Mesenchymal stem cell (in vitro differentiated cells and primary cell): ENCODE measurements at regions not wholly inside any gene's neighbourhood (a gene's known extent, or its start where the extent isn't known, plus 50 kb on each side); places are given as distances from the start of the nearest gene placed in this dataset.
"Not testable (repeated sequence)": the region's sequence is repeated elsewhere in the genome, so short reads cannot be mapped to it uniquely, and the experiment has no call there.

Source experiments
- DNase-seq: peaks from one replicate; pipeline ENCODE4 v3.0.0-alpha.2; 2013
- H2AFZ ChIP-seq: one replicate; pipeline ENCODE4 v1.6.1; 2013; ENCODE audit warnings: low read depth, mild to moderate bottlenecking, control low read depth, inconsistent platforms, low read length, moderate library complexity
- H2AK5ac ChIP-seq: 2 replicates; pipeline ENCODE4 v1.6.1; 2013; ENCODE audit warnings: low read length, moderate library complexity, mild to moderate bottlenecking, inconsistent platforms; ENCODE audit not compliant: severe bottlenecking
- H2BK120ac ChIP-seq: one replicate; pipeline ENCODE4 v1.6.1; 2013; ENCODE audit warnings: low read depth, mild to moderate bottlenecking, inconsistent platforms, low read length, moderate library complexity
- H2BK12ac ChIP-seq, 2 experiments: one replicate each; pipeline ENCODE4 v1.6.1; 2013; ENCODE audit warnings: inconsistent platforms in 2 of 2, low read length in 2 of 2, mild to moderate bottlenecking in 2 of 2, moderate library complexity in 2 of 2, control low read depth in 1 of 2
- H2BK15ac ChIP-seq: one replicate; pipeline ENCODE4 v1.6.1; 2013; ENCODE audit warnings: mild to moderate bottlenecking, low read depth, inconsistent platforms; ENCODE audit not compliant: poor library complexity, severe bottlenecking
- H2BK5ac ChIP-seq: 2 replicates; pipeline ENCODE4 v1.6.1; 2013; ENCODE audit warnings: low read depth, mild to moderate bottlenecking, low read length, control low read depth, inconsistent platforms; ENCODE audit not compliant: poor library complexity, severe bottlenecking
- H3K14ac ChIP-seq, 2 experiments: one replicate each; pipeline ENCODE4 v1.6.1; 2013; ENCODE audit warnings: inconsistent platforms in 2 of 2, low read length in 2 of 2, control low read depth in 1 of 2, mild to moderate bottlenecking in 1 of 2, moderate library complexity in 1 of 2
- H3K18ac ChIP-seq, 2 experiments: one replicate each; pipeline ENCODE4 v1.6.1; 2013; ENCODE audit warnings: inconsistent platforms in 2 of 2, low read length in 2 of 2, control low read depth in 1 of 2, low read depth in 1 of 2, mild to moderate bottlenecking in 1 of 2
- H3K23ac ChIP-seq, 2 experiments: one replicate each; pipeline ENCODE4 v1.6.1; 2013; ENCODE audit warnings: inconsistent platforms in 2 of 2, low read length in 2 of 2, mild to moderate bottlenecking in 2 of 2, moderate library complexity in 2 of 2, control low read depth in 1 of 2
- H3K27ac ChIP-seq: 2 replicates; pipeline ENCODE4 v1.5.1; 2013; ENCODE audit warnings: mild to moderate bottlenecking, moderate library complexity, low read length, control low read depth, inconsistent platforms; ENCODE audit not compliant: poor library complexity, severe bottlenecking
- H3K27me3 ChIP-seq, 2 experiments: 2 replicates each; pipeline versions ENCODE4 v1.6.1 to v1.7.0; 2013; ENCODE audit warnings: low read length in 2 of 2, mild to moderate bottlenecking in 2 of 2, moderate library complexity in 2 of 2, control low read depth in 1 of 2, inconsistent platforms in 1 of 2; ENCODE audit not compliant: control insufficient read depth in 1 of 2, insufficient read depth in 1 of 2
- H3K36me3 ChIP-seq, 2 experiments: 2 replicates each; pipeline versions ENCODE4 v1.6.1 to v1.7.0; 2013; ENCODE audit warnings: low read length in 2 of 2, control low read depth in 1 of 2, inconsistent platforms in 1 of 2, low read depth in 1 of 2, mild to moderate bottlenecking in 1 of 2; ENCODE audit not compliant: insufficient read depth in 2 of 2, control insufficient read depth in 1 of 2
- H3K4ac ChIP-seq, 2 experiments: one replicate each; pipeline ENCODE4 v1.6.1; 2013; ENCODE audit warnings: inconsistent platforms in 2 of 2, low read length in 2 of 2, mild to moderate bottlenecking in 2 of 2, moderate library complexity in 2 of 2, control low read depth in 1 of 2, low read depth in 1 of 2
- H3K4me1 ChIP-seq: 2 replicates; pipeline ENCODE4 v1.6.1; 2013; ENCODE audit warnings: low read depth, low read length, control low read depth; ENCODE audit not compliant: control insufficient read depth, insufficient read depth
- H3K4me2 ChIP-seq: 2 replicates; pipeline ENCODE4 v1.6.1; 2013; ENCODE audit warnings: low read length, mild to moderate bottlenecking, inconsistent platforms; ENCODE audit not compliant: poor library complexity, severe bottlenecking
- H3K4me3 ChIP-seq, 2 experiments: 2 replicates each; pipeline versions ENCODE4 v1.5.1 to v1.7.0; 2013; ENCODE audit warnings: low read length in 2 of 2, mild to moderate bottlenecking in 2 of 2, control low read depth in 1 of 2, low read depth in 1 of 2; ENCODE audit not compliant: insufficient read depth in 1 of 2
- H3K79me1 ChIP-seq: replicated peaks from 2 replicates; pipeline ENCODE4 v1.6.1; 2013; ENCODE audit warnings: mild to moderate bottlenecking, control low read depth, low read length, inconsistent platforms; ENCODE audit not compliant: poor library complexity, severe bottlenecking
- H3K9ac ChIP-seq: 2 replicates; pipeline ENCODE4 v1.7.0; 2013; ENCODE audit warnings: mild to moderate bottlenecking, low read length, moderate library complexity
- H3K9me3 ChIP-seq: 2 replicates; pipeline ENCODE4 v1.7.0; 2013; ENCODE audit warnings: mild to moderate bottlenecking, low read length; ENCODE audit not compliant: control insufficient read depth
- H4K8ac ChIP-seq: one replicate; pipeline ENCODE4 v1.6.1; 2013; ENCODE audit warnings: inconsistent platforms, mild to moderate bottlenecking, low read length, moderate library complexity
- H4K91ac ChIP-seq: one replicate; pipeline ENCODE4 v1.6.1; 2013; ENCODE audit warnings: mild to moderate bottlenecking, low read length, inconsistent platforms
- WGBS: methylation state at CpG from one replicate; pipeline ENCODE4 v1.1.7; 2013; ENCODE audit warnings: mixed read lengths; 5-methylcytosine and 5-hydroxymethylcytosine counted together

DNA sequence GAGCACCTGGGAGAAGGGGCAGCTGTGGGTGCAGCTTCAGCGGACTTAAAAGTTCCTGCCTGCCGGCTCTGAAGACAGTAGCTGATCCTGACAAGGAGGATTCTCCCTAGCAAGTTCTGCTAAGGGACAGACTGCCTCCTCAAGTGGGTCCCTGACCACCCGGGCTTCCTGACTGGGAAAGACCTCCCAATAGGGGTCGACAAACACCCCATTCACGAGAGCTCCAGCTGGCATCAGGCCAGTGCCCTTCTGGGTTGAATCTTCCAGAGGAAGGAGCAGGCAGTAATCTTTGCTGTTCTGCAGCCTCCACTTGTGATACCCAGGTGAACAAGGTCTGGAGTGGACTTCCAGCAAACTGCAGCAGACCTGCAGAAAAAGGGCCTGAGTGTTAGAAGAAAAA, 632.9 kb downstream of the CCDC85A start:
- no peak overlapping the region for H2AK5ac ChIP-seq
- no peak overlapping the region for H3K9ac ChIP-seq
- WGBS = 75% methylated on average over 5 of the region's 5 CpGs
- H3K27ac ChIP-seq = no peak overlapping the region
- no peak overlapping the region for H4K8ac ChIP-seq
- no peak overlapping the region for H3K14ac ChIP-seq
- no peak overlapping the region for H2BK12ac ChIP-seq
- no peak overlapping the region for H3K4me2 ChIP-seq
- no peak overlapping the region for H2BK5ac ChIP-seq
- no peaks in the 10 kb centered on the region for H3K36me3 ChIP-seq
- peaks cover 9% of the 10 kb centered on the region for H3K9me3 ChIP-seq
- H3K27me3 ChIP-seq = no peaks in the 10 kb centered on the region
- H3K4me3 ChIP-seq = no peak overlapping the region
- DNase-seq = no peak
- H2AFZ ChIP-seq = no peak overlapping the region
- H3K23ac ChIP-seq = no peak overlapping the region
- H3K79me1 ChIP-seq = no peaks in the 10 kb centered on the region
- H2BK15ac ChIP-seq = no peak overlapping the region
- no peaks in the 10 kb centered on the region for H3K4me1 ChIP-seq
- H3K18ac ChIP-seq = no peak overlapping the region
- no peak overlapping the region for H2BK120ac ChIP-seq
- no peak overlapping the region for H3K4ac ChIP-seq
- no peak overlapping the region for H4K91ac ChIP-seq

GRCh38 chr2:56831780-56832179, 648.0 kb downstream of the CCDC85A start:
- no peak overlapping the region for H2BK120ac ChIP-seq
- DNase-seq = no peak
- H3K4me2 ChIP-seq = no peak overlapping the region
- H4K8ac ChIP-seq = no peak overlapping the region
- no peak overlapping the region for H3K9ac ChIP-seq
- H3K27ac ChIP-seq = no peak overlapping the region
- H3K9me3 ChIP-seq = no peaks in the 10 kb centered on the region
- H3K18ac ChIP-seq = no peak overlapping the region
- H2BK5ac ChIP-seq = no peak overlapping the region
- H3K4me1 ChIP-seq = no peaks in the 10 kb centered on the region
- H3K4me3 ChIP-seq = no peak overlapping the region
- no peak overlapping the region for H3K14ac ChIP-seq
- no peak overlapping the region for H3K23ac ChIP-seq
- no peaks in the 10 kb centered on the region for H3K36me3 ChIP-seq
- no peak overlapping the region for H2AFZ ChIP-seq
- no peaks in the 10 kb centered on the region for H3K79me1 ChIP-seq
- no peak overlapping the region for H2BK12ac ChIP-seq
- no peak overlapping the region for H2BK15ac ChIP-seq
- WGBS = 93% methylated on average over 1 of the region's 1 CpG
- no peak overlapping the region for H4K91ac ChIP-seq
- no peak overlapping the region for H2AK5ac ChIP-seq
- H3K4ac ChIP-seq = no peak overlapping the region
- H3K27me3 ChIP-seq = no peaks in the 10 kb centered on the region

DNA sequence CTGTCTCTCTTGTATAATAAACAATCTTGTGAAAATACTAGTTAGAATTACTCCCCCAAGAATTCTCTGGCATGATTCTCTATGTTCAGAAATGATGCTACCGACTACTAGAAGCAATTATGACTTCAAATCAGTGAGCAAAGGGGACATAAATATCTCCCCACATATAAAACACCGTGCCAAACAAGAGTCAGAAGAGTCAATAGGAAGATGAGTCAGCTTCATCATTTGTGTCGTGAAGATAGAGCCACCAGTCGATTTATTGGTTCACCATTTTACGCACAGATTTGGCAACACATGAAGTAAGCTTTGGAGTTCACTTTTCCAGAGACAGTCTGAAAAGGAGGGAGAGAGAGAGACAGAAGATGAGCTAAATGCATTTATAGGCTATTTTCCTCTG, 650.9 kb downstream of the CCDC85A start:
- Histone ChIP-seq H3K23ac (no peak overlapping the region), H4K8ac (no peak overlapping the region), H3K27me3 (no peaks in the 10 kb centered on the region), H3K4me3 (no peak overlapping the region), H2BK120ac (no peak overlapping the region), H2AFZ (no peak overlapping the region), H3K4me1 (no peaks in the 10 kb centered on the region), H2BK5ac (no peak overlapping the region), H3K79me1 (no peaks in the 10 kb centered on the region), H2BK15ac (no peak overlapping the region), H2BK12ac (no peak overlapping the region), H2AK5ac (no peak overlapping the region), H3K14ac (no peak overlapping the region), H3K36me3 (no peaks in the 10 kb centered on the region), H4K91ac (no peak overlapping the region), H3K4me2 (no peak overlapping the region), H3K9me3 (no peaks in the 10 kb centered on the region), H3K18ac (no peak overlapping the region), H3K4ac (no peak overlapping the region), H3K9ac (no peak overlapping the region), H3K27ac (no peak overlapping the region)
- WGBS = 80% methylated on average over 5 of the region's 5 CpGs
- no peak for DNase-seq

- H3K4me3 ChIP-seq, H4K91ac ChIP-seq, H2BK12ac ChIP-seq, H3K4me2 ChIP-seq, H2AK5ac ChIP-seq, H3K23ac ChIP-seq, H3K14ac ChIP-seq, H3K4ac ChIP-seq, H2BK120ac ChIP-seq, H2BK15ac ChIP-seq, H3K9ac ChIP-seq, H4K8ac ChIP-seq, H2AFZ ChIP-seq, H3K18ac ChIP-seq, H3K27me3 ChIP-seq, H2BK5ac ChIP-seq, H3K36me3 ChIP-seq, H3K79me1 ChIP-seq, H3K27ac ChIP-seq, H3K4me1 ChIP-seq: not testable (repeated sequence)
- H3K9me3 ChIP-seq = peaks cover 15% of the 10 kb centered on the region
- peak; percentile 2 for DNase-seq
Observed at GRCh38 chr2:56840009-56840408, 656.2 kb downstream of the CCDC85A start.
